ENCODE measurements at regions not wholly inside any gene's neighbourhood (a gene's known extent, or its start where the extent isn't known, plus 50 kb on each side); places are given as distances from the start of the nearest gene placed in this dataset.
"Not testable (repeated sequence)": the region's sequence is repeated elsewhere in the genome, so short reads cannot be mapped to it uniquely, and the experiment has no call there.

GRCh38 chr16:10232757-10233156 is 50.5 kb upstream of the GRIN2A start:
- no peak for DNase-seq (ENCODE audit: low read depth)

- DNase-seq (ENCODE audit: low read depth), result no peak
Observed at GRCh38 chr16:10239640-10240039, 57.4 kb upstream of the GRIN2A start.

GRCh38 chr16:10240854-10241613 is 58.8 kb upstream of the GRIN2A start:
- DNase-seq (ENCODE audit: low read depth), result no peak

- no peak for DNase-seq (ENCODE audit: low read depth)
Observed at GRCh38 chr16:10242097-10242496, 59.9 kb upstream of the GRIN2A start.

GRCh38 chr16:10242916-10243315 is 60.7 kb upstream of the GRIN2A start:
- no peak for DNase-seq (ENCODE audit: low read depth)

GRCh38 chr16:10245002-10245401 is 62.8 kb upstream of the GRIN2A start:
- DNase-seq (ENCODE audit: low read depth), result no peak

GRCh38 chr16:10250137-10250828 is 68.1 kb upstream of the GRIN2A start:
- no peak for DNase-seq (ENCODE audit: low read depth)

- DNase-seq (ENCODE audit: low read depth), result no peak
Observed at GRCh38 chr16:10252155-10252554, 69.9 kb upstream of the GRIN2A start.

- DNase-seq (ENCODE audit: low read depth), result no peak
Observed at GRCh38 chr16:10253409-10253808, 71.2 kb upstream of the GRIN2A start.

GRCh38 chr16:10255728-10256127 is 73.5 kb upstream of the GRIN2A start:
- no peak for DNase-seq (ENCODE audit: low read depth)

GRCh38 chr16:10256784-10257641 is 74.8 kb upstream of the GRIN2A start:
- DNase-seq (ENCODE audit: low read depth), result peak; percentile 15

- not testable (repeated sequence) for DNase-seq (ENCODE audit: low read depth)
Observed at GRCh38 chr16:10257642-10258251, 75.5 kb upstream of the GRIN2A start.

- not testable (repeated sequence) for DNase-seq (ENCODE audit: low read depth)
Observed at GRCh38 chr16:10258930-10259603, 76.8 kb upstream of the GRIN2A start.

- no peak for DNase-seq (ENCODE audit: low read depth)
Observed at GRCh38 chr16:10261077-10261476, 78.8 kb upstream of the GRIN2A start.

GRCh38 chr16:10261526-10261925 is 79.3 kb upstream of the GRIN2A start:
- DNase-seq (ENCODE audit: low read depth), result not testable (repeated sequence)

GRCh38 chr16:10262377-10263132 is 80.3 kb upstream of the GRIN2A start:
- no peak for DNase-seq (ENCODE audit: low read depth)

- no peak for DNase-seq (ENCODE audit: low read depth)
Observed at GRCh38 chr16:10265770-10266615, 83.8 kb upstream of the GRIN2A start.

GRCh38 chr16:10266809-10267208 is 84.6 kb upstream of the GRIN2A start:
- peak; percentile 26 for DNase-seq (ENCODE audit: low read depth)

GRCh38 chr16:10269632-10270031 is 87.4 kb upstream of the GRIN2A start:
- DNase-seq (ENCODE audit: low read depth), result no peak
